Common myeloid progenitor, CD34-positive (primary cell): ENCODE measurements at regions not wholly inside any gene's neighbourhood (a gene's known extent, or its start where the extent isn't known, plus 50 kb on each side); places are given as distances from the start of the nearest gene placed in this dataset.

Source experiments
- CTCF ChIA-PET: fragments of 350-600 bp; sonication (Branson Sonifier 250); formaldehyde crosslinking; loops from one replicate; lab custom pipeline; 2021; ENCODE audit warnings: antibody characterized with exemption; lab: Charles Lee
- POLR2A ChIA-PET: fragments of 350-600 bp; sonication (Branson Sonifier 250); formaldehyde crosslinking; loops from one replicate; lab custom pipeline; 2021; ENCODE audit warnings: antibody characterized with exemption; lab: Charles Lee
- DNase-seq, 3 donors: peaks; one replicate each; pipeline versions ENCODE4 v3.0.0 to v3.0.0-alpha.2; 2013
- H3K27ac ChIP-seq, 2 experiments: 1 replicate in 1 of 2; 2 replicates in 1 of 2; pipeline ENCODE4 v1.7.0; 2013; ENCODE audit warnings: inconsistent platforms in 2 of 2, low read length in 2 of 2, mild to moderate bottlenecking in 2 of 2, low read depth in 1 of 2, moderate library complexity in 1 of 2; ENCODE audit not compliant: severe bottlenecking in 2 of 2, insufficient read depth in 1 of 2, poor library complexity in 1 of 2
- H3K27me3 ChIP-seq, 5 experiments: replicated peaks in 2 of 5; 1 replicate in 3 of 5; 2 replicates in 2 of 5; pipeline versions ENCODE4 v1.6.1 to v1.7.0; 2013; ENCODE audit warnings: low read length in 4 of 5, mild to moderate bottlenecking in 2 of 5, moderate library complexity in 2 of 5, inconsistent platforms in 1 of 5; ENCODE audit not compliant: insufficient read depth in 5 of 5, control insufficient read depth in 4 of 5
- H3K36me3 ChIP-seq, 4 experiments: 1 replicate in 2 of 4; 2 replicates in 2 of 4; pipeline versions ENCODE4 v1.6.1 to v1.7.0; 2013; ENCODE audit warnings: low read length in 3 of 4, control low read depth in 1 of 4, mild to moderate bottlenecking in 1 of 4; ENCODE audit not compliant: control insufficient read depth in 4 of 4, insufficient read depth in 4 of 4
- H3K4me1 ChIP-seq, 4 experiments: 1 replicate in 3 of 4; 2 replicates in 1 of 4; pipeline versions ENCODE4 v1.6.1 to v1.7.1; 2013; ENCODE audit warnings: low read length in 3 of 4, mild to moderate bottlenecking in 3 of 4, control low read depth in 1 of 4, inconsistent platforms in 1 of 4, moderate library complexity in 1 of 4; ENCODE audit not compliant: control insufficient read depth in 4 of 4, insufficient read depth in 4 of 4; ENCODE audit errors: control extremely low read depth in 1 of 4
- H3K4me3 ChIP-seq, 7 experiments: 1 replicate in 4 of 7; 2 replicates in 3 of 7; pipeline versions ENCODE4 v1.5.1 to v1.7.0; 2013; ENCODE audit warnings: mild to moderate bottlenecking in 7 of 7, low read length in 6 of 7, moderate library complexity in 6 of 7, inconsistent platforms in 2 of 7, low read depth in 2 of 7, control low read depth in 1 of 7; ENCODE audit not compliant: insufficient read depth in 4 of 7, control insufficient read depth in 1 of 7; ENCODE audit errors: extremely low read depth in 1 of 7
- H3K9me3 ChIP-seq, 5 experiments: 1 replicate in 4 of 5; 2 replicates in 1 of 5; pipeline versions ENCODE4 v1.6.1 to v1.7.1; 2013; ENCODE audit warnings: low read length in 4 of 5, mild to moderate bottlenecking in 2 of 5, inconsistent platforms in 1 of 5, low read depth in 1 of 5, moderate library complexity in 1 of 5; ENCODE audit not compliant: control insufficient read depth in 4 of 5, insufficient read depth in 2 of 5; ENCODE audit errors: control extremely low read depth in 1 of 5
- WGBS: methylation state at CpG from one replicate; pipeline ENCODE4 v1.1.5; 2013; ENCODE audit not compliant: insufficient coverage; 5-methylcytosine and 5-hydroxymethylcytosine counted together

DNA sequence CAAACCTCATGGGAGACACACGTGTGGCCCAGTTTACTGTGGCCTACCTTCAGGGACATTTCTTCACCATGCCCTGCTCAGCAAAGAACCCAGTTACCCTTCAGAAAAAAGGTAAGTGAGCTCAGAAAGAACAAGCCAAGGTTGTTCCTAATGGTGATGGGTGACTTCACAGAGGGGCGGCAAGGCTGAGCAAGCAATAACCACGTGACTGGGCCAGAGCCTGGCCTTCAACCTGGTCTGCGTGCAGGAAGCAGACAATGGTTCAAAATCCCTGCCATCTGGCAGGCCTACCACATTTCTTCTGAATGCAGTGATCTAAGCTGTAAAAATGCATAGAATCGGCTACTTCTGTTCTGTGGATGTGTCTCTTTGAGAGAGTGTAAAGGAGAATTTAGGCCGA is 115.5 kb upstream of the CST7 start:
- Histone ChIP-seq H3K27me3 (no peaks in the 10 kb centered on the region), H3K27ac (no peak overlapping the region), H3K4me3 (no peak overlapping the region), H3K4me1 (peaks cover 0 to 14% (median 1%) of the 10 kb centered on the region in 4 experiments), H3K9me3 (peaks cover 0 to 2% (median 0%) of the 10 kb centered on the region in 5 experiments), H3K36me3 (no peaks in the 10 kb centered on the region)
- DNase-seq: no peak
- ChIA-PET POLR2A (no interaction called here), CTCF (interaction anchor here (0.9 kb wide), 1 partner anchor 226 kb away, joined by 3 read pairs; no protein-coding TSS in a partner anchor)
- WGBS: 90% methylated on average over 5 of the region's 6 CpGs

DNA sequence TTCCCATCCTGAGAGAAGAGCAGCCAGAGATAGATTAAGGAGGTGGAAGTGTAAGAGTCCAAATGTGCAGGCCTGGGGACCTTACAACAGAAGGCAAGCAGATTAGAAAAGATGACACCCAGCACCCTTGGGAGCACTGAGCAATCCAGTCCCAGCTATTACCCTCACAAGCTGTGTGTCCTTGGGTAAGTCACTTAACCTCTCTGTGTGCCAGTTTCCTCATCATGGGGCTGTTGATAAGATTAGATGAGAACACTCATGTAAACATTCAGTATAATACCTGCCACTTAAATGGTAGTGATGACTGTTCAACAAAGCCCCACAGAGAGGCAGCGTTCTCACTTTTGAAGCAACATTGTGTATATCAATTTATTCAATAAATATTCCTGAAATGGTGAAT is 114.8 kb upstream of the CST7 start:
- no peak overlapping the region for H3K4me3 ChIP-seq
- no peaks in the 10 kb centered on the region for H3K36me3 ChIP-seq
- H3K9me3 ChIP-seq: peaks cover 0 to 2% (median 0%) of the 10 kb centered on the region in 5 experiments
- no peaks in the 10 kb centered on the region for H3K27me3 ChIP-seq
- CTCF ChIA-PET: interaction anchor here (1.2 kb wide), 1 partner anchor 81 kb away, joined by 4 read pairs; no protein-coding TSS in a partner anchor
- no CpG with 5 or more reads among the region's 1 CpG for WGBS
- peaks cover 0 to 14% (median 1%) of the 10 kb centered on the region in 4 experiments for H3K4me1 ChIP-seq
- no peak for DNase-seq
- H3K27ac ChIP-seq: no peak overlapping the region
- POLR2A ChIA-PET: no interaction called here

DNA sequence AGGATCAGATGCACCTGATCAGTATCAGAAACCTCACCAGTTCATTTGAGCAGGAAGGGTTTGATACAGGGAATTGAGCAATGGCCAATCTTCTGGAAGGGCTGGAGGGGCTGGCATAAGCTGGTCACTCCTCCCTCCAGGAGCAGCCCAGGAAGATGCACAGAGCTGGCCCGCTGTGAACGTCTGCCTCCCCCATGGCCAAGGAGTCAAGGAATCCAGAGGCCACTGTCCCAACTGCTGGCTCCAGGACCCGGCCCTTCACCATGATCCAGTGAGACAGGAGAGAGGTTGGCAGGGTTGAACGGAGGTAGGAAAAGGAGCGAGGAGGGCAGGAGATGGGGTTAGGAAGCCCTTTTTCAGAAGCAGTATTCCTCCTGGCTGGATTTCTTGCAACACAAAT is 113.9 kb upstream of the CST7 start:
- Histone ChIP-seq H3K27ac (no peak overlapping the region), H3K4me1 (peaks cover 0 to 14% (median 1%) of the 10 kb centered on the region in 4 experiments), H3K9me3 (peaks cover 0 to 2% (median 0%) of the 10 kb centered on the region in 5 experiments), H3K4me3 (no peak overlapping the region), H3K27me3 (no peaks in the 10 kb centered on the region), H3K36me3 (no peaks in the 10 kb centered on the region)
- 100% methylated on average over 1 of the region's 5 CpGs for WGBS
- ChIA-PET POLR2A (no interaction called here), CTCF (interaction anchor here (1.2 to 1.4 kb wide), 2 partner anchors 43 to 80 kb away, joined by 4 read pairs; no protein-coding TSS in a partner anchor)
- no peak for DNase-seq

DNA sequence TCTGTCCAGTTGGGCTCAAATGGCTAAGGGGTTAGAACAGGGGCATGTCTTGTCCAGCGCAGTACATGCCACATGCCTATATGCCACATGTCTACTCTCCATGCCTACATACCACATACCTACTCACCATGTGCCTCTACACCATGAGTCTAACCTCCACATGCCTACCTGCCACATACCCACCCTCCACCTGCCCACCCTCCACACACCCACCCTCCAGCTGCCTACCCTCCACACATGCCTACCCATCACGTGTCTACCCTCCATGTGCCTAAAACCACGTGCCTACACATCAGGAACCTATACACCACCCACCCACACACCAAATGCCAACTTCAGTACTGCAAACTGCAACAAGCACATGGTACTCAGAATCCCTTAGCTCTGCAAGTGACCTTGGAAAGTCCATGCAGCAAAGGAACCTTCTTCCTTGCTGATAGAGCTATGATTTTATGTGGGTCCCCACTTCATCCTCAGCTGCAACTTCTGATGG is 113.0 kb upstream of the CST7 start:
- H3K9me3 ChIP-seq: peaks cover 0 to under 1% (median 0%) of the 10 kb centered on the region in 5 experiments
- POLR2A ChIA-PET: no interaction called here
- 100% methylated on average over 1 of the region's 3 CpGs for WGBS
- H3K27me3 ChIP-seq: no peaks in the 10 kb centered on the region
- no peak for DNase-seq
- no peak overlapping the region for H3K4me3 ChIP-seq
- no peaks in the 10 kb centered on the region for H3K36me3 ChIP-seq
- peaks cover 0 to 14% (median 1%) of the 10 kb centered on the region in 4 experiments for H3K4me1 ChIP-seq
- CTCF ChIA-PET: interaction anchor here (1.4 kb wide), 1 partner anchor 44 kb away, joined by 4 read pairs; no protein-coding TSS in a partner anchor
- no peak overlapping the region for H3K27ac ChIP-seq

GRCh38 chr20:24836661-24837299 is 112.3 kb upstream of the CST7 start:
- Histone ChIP-seq H3K4me3 (no peak overlapping the region), H3K27ac (no peak overlapping the region), H3K27me3 (no peaks in the 10 kb centered on the region), H3K9me3 (no peaks in the 10 kb centered on the region), H3K36me3 (no peaks in the 10 kb centered on the region), H3K4me1 (peaks cover 0 to 15% (median 1%) of the 10 kb centered on the region in 4 experiments)
- 60% methylated on average over 4 of the region's 9 CpGs for WGBS
- CTCF ChIA-PET: interaction anchor here (1.4 kb wide), 1 partner anchor 10 kb away, joined by 3 read pairs; no protein-coding TSS in a partner anchor
- peak in 2 of 3 donors; percentile 19 to 28 for DNase-seq
- POLR2A ChIA-PET: no interaction called here

GRCh38 chr20:24837781-24838450 is 111.2 kb upstream of the CST7 start:
- DNase-seq: no peak
- H3K27ac ChIP-seq: no peak overlapping the region
- H3K27me3 ChIP-seq: no peaks in the 10 kb centered on the region
- H3K4me3 ChIP-seq: no peak overlapping the region
- H3K9me3 ChIP-seq: no peaks in the 10 kb centered on the region
- peaks cover 2 to 26% (median 11%) of the 10 kb centered on the region in 4 experiments for H3K4me1 ChIP-seq
- 91% methylated on average over 7 of the region's 7 CpGs for WGBS
- CTCF ChIA-PET: interaction anchor here (1.4 kb wide), 1 partner anchor 9 kb away, joined by 3 read pairs; no protein-coding TSS in a partner anchor
- no peaks in the 10 kb centered on the region for H3K36me3 ChIP-seq
- POLR2A ChIA-PET: no interaction called here
